Right lobe of liver (tissue), 4 donors: ENCODE measurements at regions not wholly inside any gene's neighbourhood (a gene's known extent, or its start where the extent isn't known, plus 50 kb on each side); places are given as distances from the start of the nearest gene placed in this dataset.

ENCODE experiments used
- POLR2A ChIP-seq: fragments of 450-650 bp; IDR thresholded peaks from one replicate; pipeline ENCODE4 v1.6.1; 2017; ENCODE audit warnings: antibody characterized with exemption, mild to moderate bottlenecking
- TF ChIP-seq, protein P1 (sequence below), 4 donors: fragments of 200-600 bp in 3 of 4; fragments of 450-650 bp in 1 of 4; IDR thresholded peaks; one replicate each; pipeline versions ENCODE4 v1.5.1 to v1.8.0; 2016 to 2022; ENCODE audit warnings: antibody characterized with exemption in 4 of 4, mild to moderate bottlenecking in 2 of 4
- donor health status: DM: no; HTN: no; CAD: no.
- donor health status: DM: no; HTN: no; CAD: no.
- donor health status: DM: no; HTN: yes; CAD: no.

DNA sequence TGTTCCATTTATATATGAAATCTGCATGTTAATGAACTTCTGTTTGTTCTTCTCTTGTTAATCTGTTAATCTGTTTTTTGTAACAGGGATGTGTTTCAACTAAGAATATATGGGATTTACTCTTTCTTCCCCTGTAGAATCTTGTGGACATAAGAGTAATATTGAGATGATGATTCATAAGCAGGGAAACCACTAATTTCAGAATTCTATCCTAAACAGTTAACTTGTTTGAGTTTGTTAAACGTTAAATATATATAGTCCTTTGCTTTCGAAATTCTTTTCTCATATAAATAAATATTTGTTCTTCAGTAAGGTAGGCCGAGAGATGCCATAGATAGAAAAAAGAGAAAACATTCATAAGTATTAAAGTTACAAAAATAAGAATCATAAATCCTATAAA lies 1052.2 kb upstream of the SPRY2 start:
- TF ChIP-seq POLR2A, result no peak
- TF ChIP-seq, protein P1, sequence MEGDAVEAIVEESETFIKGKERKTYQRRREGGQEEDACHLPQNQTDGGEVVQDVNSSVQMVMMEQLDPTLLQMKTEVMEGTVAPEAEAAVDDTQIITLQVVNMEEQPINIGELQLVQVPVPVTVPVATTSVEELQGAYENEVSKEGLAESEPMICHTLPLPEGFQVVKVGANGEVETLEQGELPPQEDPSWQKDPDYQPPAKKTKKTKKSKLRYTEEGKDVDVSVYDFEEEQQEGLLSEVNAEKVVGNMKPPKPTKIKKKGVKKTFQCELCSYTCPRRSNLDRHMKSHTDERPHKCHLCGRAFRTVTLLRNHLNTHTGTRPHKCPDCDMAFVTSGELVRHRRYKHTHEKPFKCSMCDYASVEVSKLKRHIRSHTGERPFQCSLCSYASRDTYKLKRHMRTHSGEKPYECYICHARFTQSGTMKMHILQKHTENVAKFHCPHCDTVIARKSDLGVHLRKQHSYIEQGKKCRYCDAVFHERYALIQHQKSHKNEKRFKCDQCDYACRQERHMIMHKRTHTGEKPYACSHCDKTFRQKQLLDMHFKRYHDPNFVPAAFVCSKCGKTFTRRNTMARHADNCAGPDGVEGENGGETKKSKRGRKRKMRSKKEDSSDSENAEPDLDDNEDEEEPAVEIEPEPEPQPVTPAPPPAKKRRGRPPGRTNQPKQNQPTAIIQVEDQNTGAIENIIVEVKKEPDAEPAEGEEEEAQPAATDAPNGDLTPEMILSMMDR (IDR thresholded peaks at IDR 0.05), result no peak
